Adrenal gland (tissue), 9 donors: ENCODE measurements at regions not wholly inside any gene's neighbourhood (a gene's known extent, or its start where the extent isn't known, plus 50 kb on each side); places are given as distances from the start of the nearest gene placed in this dataset.

ENCODE experiments used
- DNase-seq, 7 donors: peaks; one replicate each; pipeline ENCODE4 v3.0.0-alpha.2; 2019 to 2020
- H3K27ac ChIP-seq, 5 donors: fragments of 200-600 bp; sonication (generic) in 4 of 5; 1 replicate in 3 of 5; 2 replicates in 2 of 5; pipeline versions ENCODE4 v1.5.1 to v1.8.0; 2016 to 2020; ENCODE audit warnings: mild to moderate bottlenecking in 1 of 5
- H3K27me3 ChIP-seq: fragments of 200-600 bp; 2 replicates; pipeline ENCODE4 v1.8.0; 2021
- H3K36me3 ChIP-seq, 2 donors: fragments of 200-600 bp; replicated peaks in 1 of 2; 1 replicate in 1 of 2; 2 replicates in 1 of 2; pipeline versions ENCODE4 v1.5.1 to v1.8.0; 2018 to 2022
- H3K4me1 ChIP-seq, 2 donors: fragments of 200-600 bp; replicated peaks in 1 of 2; 1 replicate in 1 of 2; 2 replicates in 1 of 2; pipeline versions ENCODE4 v1.5.1 to v1.8.0; 2018 to 2021
- H3K4me3 ChIP-seq, 4 donors: fragments of 200-600 bp; sonication (generic) in 3 of 4; one replicate each; pipeline ENCODE4 v1.5.1; 2016 to 2018
- H3K9me3 ChIP-seq, 3 donors: fragments of 200-600 bp; sonication (generic) in 1 of 3; replicated peaks in 1 of 3; 1 replicate in 2 of 3; 2 replicates in 1 of 3; pipeline versions ENCODE4 v1.5.1 to v1.8.0; 2016 to 2021
- CTCF ChIP-seq, 6 experiments: fragments of 450-650 bp in 4 of 6; fragments of 200-600 bp in 2 of 6; sonication (generic) in 1 of 6; IDR thresholded peaks; 1 replicate in 5 of 6; 2 replicates in 1 of 6; pipeline versions ENCODE4 v1.5.1 to v1.8.0; 2016 to 2021; ENCODE audit warnings: antibody characterized with exemption in 6 of 6, mild to moderate bottlenecking in 2 of 6, moderate library complexity in 1 of 6
- POLR2A ChIP-seq, 2 donors: fragments of 450-650 bp; IDR thresholded peaks; one replicate each; pipeline ENCODE4 v1.6.1; 2017; ENCODE audit warnings: antibody characterized with exemption in 2 of 2, mild to moderate bottlenecking in 2 of 2, moderate library complexity in 1 of 2
- WGBS, 4 donors: extraction: QIAGEN DNeasy Blood & Tissue Kit in 2 of 4; methylation state at CpG; one replicate each; pipeline versions ENCODE4 v1.1.5 to v1.1.7; 2013 to 2017; 5-methylcytosine and 5-hydroxymethylcytosine counted together
- intact Hi-C, 2 donors: fragments of 100-400 bp; cut with DNase I; formaldehyde crosslinking; loops; one replicate each; pipeline versions ENCODE4 v1.14.1 to v1.15.0; 2022 to 2023
- donor health status: healthy with polysubstance abuse.
- donor health status: Bipolar disorder and iron deficiency.
- donor health status: DM: yes; HTN: yes; CAD: no.
- donor health status: DM: no; HTN: no; CAD: no.
- donor health status: DM: no; HTN: no; CAD: no.

- DNase-seq: no peak
- H3K27ac ChIP-seq: no peak overlapping the region
- intact Hi-C loops: no loop called here
- H3K4me1 ChIP-seq: no peaks in the 10 kb centered on the region
- no peaks in the 10 kb centered on the region for H3K27me3 ChIP-seq
- 88 to 93% (median 91%) methylated on average over 5 to 6 of the region's 6 CpGs for WGBS, 4 donors
- H3K4me3 ChIP-seq: no peak overlapping the region
- no peak for TF ChIP-seq CTCF (IDR thresholded peaks at IDR 0.05)
- TF ChIP-seq POLR2A (IDR thresholded peaks at IDR 0.05): no peak
- H3K36me3 ChIP-seq: no peaks in the 10 kb centered on the region
- H3K9me3 ChIP-seq: no peaks in the 10 kb centered on the region
These were observed 81.4 kb upstream of the PSMD7 start for GRCh38 chr16:74215249-74215648.

GRCh38 chr16:74213372-74213771 is 83.2 kb upstream of the PSMD7 start:
- 81 to 88% (median 83%) methylated on average over 3 of the region's 3 CpGs for WGBS, 4 donors
- intact Hi-C loops: no loop called here
- TF ChIP-seq POLR2A (IDR thresholded peaks at IDR 0.05): no peak
- no peak for TF ChIP-seq CTCF (IDR thresholded peaks at IDR 0.05)

GRCh38 chr16:74210245-74210644 is 86.4 kb upstream of the PSMD7 start:
- DNase-seq: no peak
- no peak overlapping the region for H3K27ac ChIP-seq
- WGBS, 4 donors: 84 to 96% (median 86%) methylated on average over 1 of the region's 1 CpG
- no peak for TF ChIP-seq POLR2A (IDR thresholded peaks at IDR 0.05)
- TF ChIP-seq CTCF (IDR thresholded peaks at IDR 0.05): no peak
- H3K4me1 ChIP-seq: no peaks in the 10 kb centered on the region
- intact Hi-C loops: no loop called here
- no peaks in the 10 kb centered on the region for H3K27me3 ChIP-seq
- no peak overlapping the region for H3K4me3 ChIP-seq
- no peaks in the 10 kb centered on the region for H3K9me3 ChIP-seq
- H3K36me3 ChIP-seq: no peaks in the 10 kb centered on the region

More at GRCh38 chr16:74213372-74213771, 83.2 kb upstream of the PSMD7 start:
- Histone ChIP-seq H3K36me3 (no peaks in the 10 kb centered on the region), H3K4me3 (no peak overlapping the region), H3K27ac (no peak overlapping the region), H3K4me1 (no peaks in the 10 kb centered on the region), H3K9me3 (no peaks in the 10 kb centered on the region), H3K27me3 (no peaks in the 10 kb centered on the region)
- no peak for DNase-seq

GRCh38 chr16:74202009-74202408 is 94.6 kb upstream of the PSMD7 start:
- Histone ChIP-seq H3K27me3 (no peaks in the 10 kb centered on the region), H3K4me1 (no peaks in the 10 kb centered on the region), H3K27ac (no peak overlapping the region), H3K36me3 (no peaks in the 10 kb centered on the region), H3K9me3 (no peaks in the 10 kb centered on the region), H3K4me3 (no peak overlapping the region)
- no peak for DNase-seq
- no peak for TF ChIP-seq CTCF (IDR thresholded peaks at IDR 0.05)
- no peak for TF ChIP-seq POLR2A (IDR thresholded peaks at IDR 0.05)
- intact Hi-C loops: no loop called here
- 82 to 85% (median 84%) methylated on average over 5 of the region's 5 CpGs for WGBS, 4 donors
